Mesenchymal stem cell (in vitro differentiated cells and primary cell): ENCODE measurements at regions not wholly inside any gene's neighbourhood (a gene's known extent, or its start where the extent isn't known, plus 50 kb on each side); places are given as distances from the start of the nearest gene placed in this dataset.

Experiments used
- DNase-seq: peaks from one replicate; pipeline ENCODE4 v3.0.0-alpha.2; 2013
- H2AFZ ChIP-seq: one replicate; pipeline ENCODE4 v1.6.1; 2013; ENCODE audit warnings: low read depth, mild to moderate bottlenecking, control low read depth, inconsistent platforms, low read length, moderate library complexity
- H2AK5ac ChIP-seq: 2 replicates; pipeline ENCODE4 v1.6.1; 2013; ENCODE audit warnings: low read length, moderate library complexity, mild to moderate bottlenecking, inconsistent platforms; ENCODE audit not compliant: severe bottlenecking
- H2BK120ac ChIP-seq: one replicate; pipeline ENCODE4 v1.6.1; 2013; ENCODE audit warnings: low read depth, mild to moderate bottlenecking, inconsistent platforms, low read length, moderate library complexity
- H2BK12ac ChIP-seq, 2 experiments: one replicate each; pipeline ENCODE4 v1.6.1; 2013; ENCODE audit warnings: inconsistent platforms in 2 of 2, low read length in 2 of 2, mild to moderate bottlenecking in 2 of 2, moderate library complexity in 2 of 2, control low read depth in 1 of 2
- H2BK15ac ChIP-seq: one replicate; pipeline ENCODE4 v1.6.1; 2013; ENCODE audit warnings: mild to moderate bottlenecking, low read depth, inconsistent platforms; ENCODE audit not compliant: poor library complexity, severe bottlenecking
- H2BK5ac ChIP-seq: 2 replicates; pipeline ENCODE4 v1.6.1; 2013; ENCODE audit warnings: low read depth, mild to moderate bottlenecking, low read length, control low read depth, inconsistent platforms; ENCODE audit not compliant: poor library complexity, severe bottlenecking
- H3K14ac ChIP-seq, 2 experiments: one replicate each; pipeline ENCODE4 v1.6.1; 2013; ENCODE audit warnings: inconsistent platforms in 2 of 2, low read length in 2 of 2, control low read depth in 1 of 2, mild to moderate bottlenecking in 1 of 2, moderate library complexity in 1 of 2
- H3K18ac ChIP-seq, 2 experiments: one replicate each; pipeline ENCODE4 v1.6.1; 2013; ENCODE audit warnings: inconsistent platforms in 2 of 2, low read length in 2 of 2, control low read depth in 1 of 2, low read depth in 1 of 2, mild to moderate bottlenecking in 1 of 2
- H3K23ac ChIP-seq, 2 experiments: one replicate each; pipeline ENCODE4 v1.6.1; 2013; ENCODE audit warnings: inconsistent platforms in 2 of 2, low read length in 2 of 2, mild to moderate bottlenecking in 2 of 2, moderate library complexity in 2 of 2, control low read depth in 1 of 2
- H3K27ac ChIP-seq: 2 replicates; pipeline ENCODE4 v1.5.1; 2013; ENCODE audit warnings: mild to moderate bottlenecking, moderate library complexity, low read length, control low read depth, inconsistent platforms; ENCODE audit not compliant: poor library complexity, severe bottlenecking
- H3K27me3 ChIP-seq, 2 experiments: 2 replicates each; pipeline versions ENCODE4 v1.6.1 to v1.7.0; 2013; ENCODE audit warnings: low read length in 2 of 2, mild to moderate bottlenecking in 2 of 2, moderate library complexity in 2 of 2, control low read depth in 1 of 2, inconsistent platforms in 1 of 2; ENCODE audit not compliant: control insufficient read depth in 1 of 2, insufficient read depth in 1 of 2
- H3K36me3 ChIP-seq, 2 experiments: 2 replicates each; pipeline versions ENCODE4 v1.6.1 to v1.7.0; 2013; ENCODE audit warnings: low read length in 2 of 2, control low read depth in 1 of 2, inconsistent platforms in 1 of 2, low read depth in 1 of 2, mild to moderate bottlenecking in 1 of 2; ENCODE audit not compliant: insufficient read depth in 2 of 2, control insufficient read depth in 1 of 2
- H3K4ac ChIP-seq, 2 experiments: one replicate each; pipeline ENCODE4 v1.6.1; 2013; ENCODE audit warnings: inconsistent platforms in 2 of 2, low read length in 2 of 2, mild to moderate bottlenecking in 2 of 2, moderate library complexity in 2 of 2, control low read depth in 1 of 2, low read depth in 1 of 2
- H3K4me1 ChIP-seq: 2 replicates; pipeline ENCODE4 v1.6.1; 2013; ENCODE audit warnings: low read depth, low read length, control low read depth; ENCODE audit not compliant: control insufficient read depth, insufficient read depth
- H3K4me2 ChIP-seq: 2 replicates; pipeline ENCODE4 v1.6.1; 2013; ENCODE audit warnings: low read length, mild to moderate bottlenecking, inconsistent platforms; ENCODE audit not compliant: poor library complexity, severe bottlenecking
- H3K4me3 ChIP-seq, 2 experiments: 2 replicates each; pipeline versions ENCODE4 v1.5.1 to v1.7.0; 2013; ENCODE audit warnings: low read length in 2 of 2, mild to moderate bottlenecking in 2 of 2, control low read depth in 1 of 2, low read depth in 1 of 2; ENCODE audit not compliant: insufficient read depth in 1 of 2
- H3K79me1 ChIP-seq: replicated peaks from 2 replicates; pipeline ENCODE4 v1.6.1; 2013; ENCODE audit warnings: mild to moderate bottlenecking, control low read depth, low read length, inconsistent platforms; ENCODE audit not compliant: poor library complexity, severe bottlenecking
- H3K9ac ChIP-seq: 2 replicates; pipeline ENCODE4 v1.7.0; 2013; ENCODE audit warnings: mild to moderate bottlenecking, low read length, moderate library complexity
- H3K9me3 ChIP-seq: 2 replicates; pipeline ENCODE4 v1.7.0; 2013; ENCODE audit warnings: mild to moderate bottlenecking, low read length; ENCODE audit not compliant: control insufficient read depth
- H4K8ac ChIP-seq: one replicate; pipeline ENCODE4 v1.6.1; 2013; ENCODE audit warnings: inconsistent platforms, mild to moderate bottlenecking, low read length, moderate library complexity
- H4K91ac ChIP-seq: one replicate; pipeline ENCODE4 v1.6.1; 2013; ENCODE audit warnings: mild to moderate bottlenecking, low read length, inconsistent platforms
- WGBS: methylation state at CpG from one replicate; pipeline ENCODE4 v1.1.7; 2013; ENCODE audit warnings: mixed read lengths; 5-methylcytosine and 5-hydroxymethylcytosine counted together

GRCh38 chr19:13621413-13621812, 115.1 kb upstream of the CACNA1A start:
- 50% methylated on average over 6 of the region's 6 CpGs for WGBS
- no peak overlapping the region for H2BK5ac ChIP-seq

GRCh38 chr19:13619203-13619632, 112.9 kb upstream of the CACNA1A start:
- H2AK5ac ChIP-seq: no peak overlapping the region
- H2BK5ac ChIP-seq: no peak overlapping the region
- H3K14ac ChIP-seq: no peak overlapping the region
- H2AFZ ChIP-seq: no peak overlapping the region
- no peak overlapping the region for H4K91ac ChIP-seq
- H3K9me3 ChIP-seq: no peaks in the 10 kb centered on the region
- no peak overlapping the region for H2BK120ac ChIP-seq
- H3K18ac ChIP-seq: no peak overlapping the region
- H2BK15ac ChIP-seq: no peak overlapping the region
- no peak overlapping the region for H2BK12ac ChIP-seq
- no peak overlapping the region for H3K4ac ChIP-seq
- no peak for DNase-seq
- H3K36me3 ChIP-seq: no peaks in the 10 kb centered on the region
- no peak overlapping the region for H3K9ac ChIP-seq
- H3K4me3 ChIP-seq: no peak overlapping the region
- H4K8ac ChIP-seq: no peak overlapping the region
- peaks cover 0 to 2% of the 10 kb centered on the region in 2 experiments for H3K27me3 ChIP-seq
- H3K27ac ChIP-seq: no peak overlapping the region
- H3K4me2 ChIP-seq: no peak overlapping the region
- H3K79me1 ChIP-seq: no peaks in the 10 kb centered on the region
- H3K4me1 ChIP-seq: peaks cover 14% of the 10 kb centered on the region
- no peak overlapping the region for H3K23ac ChIP-seq

More at GRCh38 chr19:13621413-13621812, 115.1 kb upstream of the CACNA1A start:
- Histone ChIP-seq H3K36me3 (no peaks in the 10 kb centered on the region), H3K27me3 (peaks cover 0 to 5% of the 10 kb centered on the region in 2 experiments), H2AK5ac (no peak overlapping the region), H4K91ac (no peak overlapping the region), H2BK15ac (no peak overlapping the region), H4K8ac (no peak overlapping the region), H2BK120ac (no peak overlapping the region), H3K4me1 (peaks cover 14% of the 10 kb centered on the region), H3K4ac (no peak overlapping the region), H3K9ac (peak overlapping the region; percentile 87), H3K4me2 (peak overlapping the region; percentile 34), H3K14ac (no peak overlapping the region), H2AFZ (peak overlapping the region; percentile 23), H3K23ac (peak overlapping the region in 1 of 2 experiments; percentile 40), H3K18ac (no peak overlapping the region), H3K4me3 (no peak overlapping the region), H3K79me1 (no peaks in the 10 kb centered on the region), H3K9me3 (no peaks in the 10 kb centered on the region), H2BK12ac (no peak overlapping the region), H3K27ac (peak overlapping the region; percentile 83)
- peak; percentile 7 for DNase-seq

- no peak overlapping the region for H2BK5ac ChIP-seq
These were observed 109.6 kb upstream of the CACNA1A start for GRCh38 chr19:13615890-13616289.

GRCh38 chr19:13613447-13613846, 107.2 kb upstream of the CACNA1A start:
- H3K4me1 ChIP-seq: no peaks in the 10 kb centered on the region
- H3K27me3 ChIP-seq: no peaks in the 10 kb centered on the region
- WGBS: 85% methylated on average over 13 of the region's 13 CpGs
- H3K4ac ChIP-seq: no peak overlapping the region
- no peak overlapping the region for H3K4me3 ChIP-seq
- H3K23ac ChIP-seq: no peak overlapping the region
- no peak overlapping the region for H2BK15ac ChIP-seq
- no peak overlapping the region for H3K18ac ChIP-seq
- H4K8ac ChIP-seq: no peak overlapping the region
- no peak overlapping the region for H2AK5ac ChIP-seq
- no peak overlapping the region for H3K14ac ChIP-seq
- no peak overlapping the region for H2AFZ ChIP-seq
- no peak for DNase-seq
- no peak overlapping the region for H4K91ac ChIP-seq
- no peaks in the 10 kb centered on the region for H3K9me3 ChIP-seq
- H2BK120ac ChIP-seq: no peak overlapping the region
- no peaks in the 10 kb centered on the region for H3K79me1 ChIP-seq
- no peak overlapping the region for H2BK12ac ChIP-seq
- H2BK5ac ChIP-seq: no peak overlapping the region
- no peak overlapping the region for H3K4me2 ChIP-seq
- no peak overlapping the region for H3K9ac ChIP-seq
- H3K36me3 ChIP-seq: no peaks in the 10 kb centered on the region
- no peak overlapping the region for H3K27ac ChIP-seq

More at GRCh38 chr19:13615890-13616289, 109.6 kb upstream of the CACNA1A start:
- H3K18ac ChIP-seq: no peak overlapping the region
- no peaks in the 10 kb centered on the region for H3K9me3 ChIP-seq
- no peak overlapping the region for H4K8ac ChIP-seq
- H3K79me1 ChIP-seq: no peaks in the 10 kb centered on the region
- no peaks in the 10 kb centered on the region for H3K36me3 ChIP-seq
- H4K91ac ChIP-seq: no peak overlapping the region
- H3K27ac ChIP-seq: no peak overlapping the region
- H3K27me3 ChIP-seq: no peaks in the 10 kb centered on the region
- no peak for DNase-seq
- H2BK120ac ChIP-seq: no peak overlapping the region
- H3K9ac ChIP-seq: no peak overlapping the region
- no peak overlapping the region for H3K4me2 ChIP-seq
- no peak overlapping the region for H2BK12ac ChIP-seq
- no peak overlapping the region for H3K23ac ChIP-seq
- WGBS: 78% methylated on average over 7 of the region's 9 CpGs
- H3K4ac ChIP-seq: no peak overlapping the region
- H2AFZ ChIP-seq: no peak overlapping the region
- H3K14ac ChIP-seq: no peak overlapping the region
- H2AK5ac ChIP-seq: no peak overlapping the region
- no peak overlapping the region for H2BK15ac ChIP-seq
- no peak overlapping the region for H3K4me3 ChIP-seq
- H3K4me1 ChIP-seq: no peaks in the 10 kb centered on the region
